HL-60 (cell line): ENCODE measurements at regions not wholly inside any gene's neighbourhood (a gene's known extent, or its start where the extent isn't known, plus 50 kb on each side); places are given as distances from the start of the nearest gene placed in this dataset.

Experiments used
- DNase-seq, 2 experiments: peaks; one replicate each; pipeline ENCODE4 v3.0.0-alpha.2; 2010 to 2020; ENCODE audit warnings: low read depth in 1 of 2, low spot score in 1 of 2
- H3K27ac ChIP-seq: fragments of 250-450 bp; sonication (Bioruptor Pico); replicated peaks from 2 replicates; pipeline ENCODE4 v1.5.1; 2020; ENCODE audit warnings: mild to moderate bottlenecking, moderate library complexity
- H3K27me3 ChIP-seq: fragments of 250-450 bp; sonication (Bioruptor Pico); 2 replicates; pipeline ENCODE4 v1.5.1; 2021; ENCODE audit warnings: mild to moderate bottlenecking, moderate library complexity; ENCODE audit not compliant: insufficient read depth, poor library complexity, severe bottlenecking
- H3K4me3 ChIP-seq: replicated peaks from 2 replicates; pipeline ENCODE4 v1.5.1; 2011; ENCODE audit warnings: mild to moderate bottlenecking, control low read depth, low read length; ENCODE audit not compliant: insufficient read depth
- GABPA ChIP-seq: IDR thresholded peaks from 2 replicates; pipeline ENCODE4 v1.6.1; 2012; ENCODE audit warnings: low read depth
- POLR2AphosphoS5 ChIP-seq: IDR thresholded peaks from 2 replicates; pipeline ENCODE4 v1.6.1; 2012; ENCODE audit warnings: low read depth
- SPI1 ChIP-seq: IDR thresholded peaks from 2 replicates; pipeline ENCODE4 v1.6.1; 2012; ENCODE audit warnings: low read depth, mild to moderate bottlenecking, borderline replicate concordance
- TF ChIP-seq, protein P1 (sequence below): IDR thresholded peaks from 2 replicates; pipeline ENCODE4 v1.6.1; 2012; ENCODE audit warnings: low read depth; ENCODE audit not compliant: insufficient replicate concordance
- TF ChIP-seq, protein P2 (sequence below): IDR thresholded peaks from one replicate; pipeline ENCODE4 v1.5.1; 2011; ENCODE audit warnings: low read length, control low read depth, inconsistent platforms; ENCODE audit not compliant: insufficient read depth

DNA sequence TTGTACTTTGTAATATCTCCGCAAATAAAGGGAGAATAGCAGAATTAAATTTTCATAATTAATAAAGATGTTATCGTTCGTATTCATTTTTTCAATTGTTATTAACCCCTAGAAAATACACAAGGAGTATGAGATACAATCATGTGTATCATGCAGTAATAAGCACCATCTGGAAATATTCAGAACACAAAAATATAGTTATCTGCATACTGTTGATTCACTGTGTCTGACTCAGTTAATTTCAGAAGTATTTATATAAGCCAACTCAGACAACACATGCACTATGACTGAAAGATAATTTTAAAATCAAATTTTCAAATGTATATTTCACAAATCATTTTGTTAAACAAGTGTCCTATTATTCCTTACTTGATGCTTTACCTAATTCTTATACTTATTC is 1954.8 kb downstream of the ARAP2 start:
- H3K4me3 ChIP-seq: no peak overlapping the region
- no peak for DNase-seq
- H3K27ac ChIP-seq: no peak overlapping the region
- H3K27me3 ChIP-seq: no peaks in the 10 kb centered on the region
- TF ChIP-seq, protein P1, sequence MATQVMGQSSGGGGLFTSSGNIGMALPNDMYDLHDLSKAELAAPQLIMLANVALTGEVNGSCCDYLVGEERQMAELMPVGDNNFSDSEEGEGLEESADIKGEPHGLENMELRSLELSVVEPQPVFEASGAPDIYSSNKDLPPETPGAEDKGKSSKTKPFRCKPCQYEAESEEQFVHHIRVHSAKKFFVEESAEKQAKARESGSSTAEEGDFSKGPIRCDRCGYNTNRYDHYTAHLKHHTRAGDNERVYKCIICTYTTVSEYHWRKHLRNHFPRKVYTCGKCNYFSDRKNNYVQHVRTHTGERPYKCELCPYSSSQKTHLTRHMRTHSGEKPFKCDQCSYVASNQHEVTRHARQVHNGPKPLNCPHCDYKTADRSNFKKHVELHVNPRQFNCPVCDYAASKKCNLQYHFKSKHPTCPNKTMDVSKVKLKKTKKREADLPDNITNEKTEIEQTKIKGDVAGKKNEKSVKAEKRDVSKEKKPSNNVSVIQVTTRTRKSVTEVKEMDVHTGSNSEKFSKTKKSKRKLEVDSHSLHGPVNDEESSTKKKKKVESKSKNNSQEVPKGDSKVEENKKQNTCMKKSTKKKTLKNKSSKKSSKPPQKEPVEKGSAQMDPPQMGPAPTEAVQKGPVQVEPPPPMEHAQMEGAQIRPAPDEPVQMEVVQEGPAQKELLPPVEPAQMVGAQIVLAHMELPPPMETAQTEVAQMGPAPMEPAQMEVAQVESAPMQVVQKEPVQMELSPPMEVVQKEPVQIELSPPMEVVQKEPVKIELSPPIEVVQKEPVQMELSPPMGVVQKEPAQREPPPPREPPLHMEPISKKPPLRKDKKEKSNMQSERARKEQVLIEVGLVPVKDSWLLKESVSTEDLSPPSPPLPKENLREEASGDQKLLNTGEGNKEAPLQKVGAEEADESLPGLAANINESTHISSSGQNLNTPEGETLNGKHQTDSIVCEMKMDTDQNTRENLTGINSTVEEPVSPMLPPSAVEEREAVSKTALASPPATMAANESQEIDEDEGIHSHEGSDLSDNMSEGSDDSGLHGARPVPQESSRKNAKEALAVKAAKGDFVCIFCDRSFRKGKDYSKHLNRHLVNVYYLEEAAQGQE: no peak
- TF ChIP-seq, protein P2, sequence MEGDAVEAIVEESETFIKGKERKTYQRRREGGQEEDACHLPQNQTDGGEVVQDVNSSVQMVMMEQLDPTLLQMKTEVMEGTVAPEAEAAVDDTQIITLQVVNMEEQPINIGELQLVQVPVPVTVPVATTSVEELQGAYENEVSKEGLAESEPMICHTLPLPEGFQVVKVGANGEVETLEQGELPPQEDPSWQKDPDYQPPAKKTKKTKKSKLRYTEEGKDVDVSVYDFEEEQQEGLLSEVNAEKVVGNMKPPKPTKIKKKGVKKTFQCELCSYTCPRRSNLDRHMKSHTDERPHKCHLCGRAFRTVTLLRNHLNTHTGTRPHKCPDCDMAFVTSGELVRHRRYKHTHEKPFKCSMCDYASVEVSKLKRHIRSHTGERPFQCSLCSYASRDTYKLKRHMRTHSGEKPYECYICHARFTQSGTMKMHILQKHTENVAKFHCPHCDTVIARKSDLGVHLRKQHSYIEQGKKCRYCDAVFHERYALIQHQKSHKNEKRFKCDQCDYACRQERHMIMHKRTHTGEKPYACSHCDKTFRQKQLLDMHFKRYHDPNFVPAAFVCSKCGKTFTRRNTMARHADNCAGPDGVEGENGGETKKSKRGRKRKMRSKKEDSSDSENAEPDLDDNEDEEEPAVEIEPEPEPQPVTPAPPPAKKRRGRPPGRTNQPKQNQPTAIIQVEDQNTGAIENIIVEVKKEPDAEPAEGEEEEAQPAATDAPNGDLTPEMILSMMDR: no peak
- no peak for TF ChIP-seq POLR2AphosphoS5

- TF ChIP-seq, protein P2: no peak
- TF ChIP-seq GABPA: no peak
- TF ChIP-seq, protein P1: no peak
- no peak for TF ChIP-seq POLR2AphosphoS5
- no peak for TF ChIP-seq SPI1
- H3K27ac ChIP-seq: no peak overlapping the region
- DNase-seq: no peak
- H3K27me3 ChIP-seq: no peaks in the 10 kb centered on the region
- H3K4me3 ChIP-seq: no peak overlapping the region
Measured at GRCh38 chr4:34289962-34290361, 1954.4 kb downstream of the ARAP2 start.

- no peak for DNase-seq
- no peaks in the 10 kb centered on the region for H3K27me3 ChIP-seq
- no peak overlapping the region for H3K27ac ChIP-seq
- H3K4me3 ChIP-seq: no peak overlapping the region
- TF ChIP-seq POLR2AphosphoS5 (no peak), SPI1 (no peak), GABPA (no peak)
- TF ChIP-seq, protein P2: no peak
- TF ChIP-seq, protein P1: no peak
Measured at GRCh38 chr4:34293459-34293858, 1950.9 kb downstream of the ARAP2 start.
